Cerebellar nuclear complex (tissue), 1 donor: ENCODE measurements at regions not wholly inside any gene's neighbourhood (a gene's known extent, or its start where the extent isn't known, plus 50 kb on each side); places are given as distances from the start of the nearest gene placed in this dataset.

ENCODE experiments used
- DNase-seq, 2 experiments: peaks; one replicate each; lab custom pipeline; 2025; lab: John Stamatoyannopoulos, UW

GRCh38 chr16:51592001-51592501 lies 441.0 kb upstream of the SALL1 start:
- no peak for DNase-seq

- DNase-seq, result no peak
Measured at GRCh38 chr16:51591480-51591879, 440.4 kb upstream of the SALL1 start.

GRCh38 chr16:51579652-51580360 lies 428.7 kb upstream of the SALL1 start:
- DNase-seq, result no peak

GRCh38 chr16:51577621-51578303 lies 426.7 kb upstream of the SALL1 start:
- no peak for DNase-seq

GRCh38 chr16:51576498-51577195 lies 425.6 kb upstream of the SALL1 start:
- no peak for DNase-seq

- DNase-seq, result no peak
Measured at GRCh38 chr16:51573191-51573590, 422.1 kb upstream of the SALL1 start.

GRCh38 chr16:51569203-51569931 lies 418.3 kb upstream of the SALL1 start:
- no peak for DNase-seq

- no peak for DNase-seq
Measured at GRCh38 chr16:51567911-51568310, 416.8 kb upstream of the SALL1 start.

- no peak for DNase-seq
Measured at GRCh38 chr16:51565184-51565583, 414.1 kb upstream of the SALL1 start.

- no peak for DNase-seq
Measured at GRCh38 chr16:51562891-51563290, 411.8 kb upstream of the SALL1 start.

GRCh38 chr16:51559901-51560300 lies 408.8 kb upstream of the SALL1 start:
- no peak for DNase-seq

- no peak for DNase-seq
Measured at GRCh38 chr16:51557670-51558069, 406.6 kb upstream of the SALL1 start.

GRCh38 chr16:51556694-51557340 lies 405.7 kb upstream of the SALL1 start:
- no peak for DNase-seq

GRCh38 chr16:51553910-51554309 lies 402.8 kb upstream of the SALL1 start:
- DNase-seq, result no peak

GRCh38 chr16:51553314-51553713 lies 402.2 kb upstream of the SALL1 start:
- DNase-seq, result no peak

- DNase-seq, result no peak
Measured at GRCh38 chr16:51550800-51551347, 399.8 kb upstream of the SALL1 start.

GRCh38 chr16:51549836-51550235 lies 398.8 kb upstream of the SALL1 start:
- DNase-seq, result no peak

GRCh38 chr16:51545951-51546350 lies 394.9 kb upstream of the SALL1 start:
- DNase-seq, result no peak

GRCh38 chr16:51544851-51545467 lies 393.9 kb upstream of the SALL1 start:
- no peak for DNase-seq

- no peak for DNase-seq
Measured at GRCh38 chr16:51543971-51544370, 392.9 kb upstream of the SALL1 start.
